HEK293 (cell line): ENCODE measurements at regions not wholly inside any gene's neighbourhood (a gene's known extent, or its start where the extent isn't known, plus 50 kb on each side); places are given as distances from the start of the nearest gene placed in this dataset.

Experiments used
- SP7 ChIP-seq: fragments of 450-650 bp; formaldehyde crosslinking; IDR thresholded peaks from 2 replicates; pipeline ENCODE4 v1.5.1; 2016; ENCODE audit warnings: missing biosample characterization, missing genetic modification characterization
- ZNF274 ChIP-seq, 2 experiments: fragments of 200-500 bp in 1 of 2; fragments of 450-650 bp in 1 of 2; sonication (Bioruptor generic) in 1 of 2; formaldehyde crosslinking in 1 of 2; IDR thresholded peaks; 2 replicates each; pipeline versions ENCODE4 v1.5.1 to v1.6.1; 2014 to 2016; ENCODE audit warnings: borderline replicate concordance in 1 of 2, inconsistent platforms in 1 of 2, low read length in 1 of 2, missing biosample characterization in 1 of 2, missing genetic modification characterization in 1 of 2
- ZNF501 ChIP-seq: fragments of 450-650 bp; formaldehyde crosslinking; IDR thresholded peaks from 2 replicates; pipeline ENCODE4 v1.5.1; 2016; ENCODE audit warnings: missing biosample characterization, missing genetic modification characterization
- ZNF510 ChIP-seq: fragments of 450-650 bp; formaldehyde crosslinking; IDR thresholded peaks from 2 replicates; pipeline ENCODE4 v1.5.1; 2018; ENCODE audit warnings: mild to moderate bottlenecking, missing genetic modification characterization, missing biosample characterization; ENCODE audit not compliant: insufficient replicate concordance
- ZNF530 ChIP-seq: fragments of 450-650 bp; formaldehyde crosslinking; IDR thresholded peaks from 2 replicates; pipeline ENCODE4 v1.5.1; 2016; ENCODE audit warnings: low read depth, missing biosample characterization, missing genetic modification characterization
- TF ChIP-seq, protein P1 (sequence below): fragments of 450-650 bp; formaldehyde crosslinking; IDR thresholded peaks from 2 replicates; pipeline ENCODE4 v1.5.1; 2016; ENCODE audit warnings: missing biosample characterization, missing genetic modification characterization
- TF ChIP-seq, protein P2 (sequence below): fragments of 450-650 bp; formaldehyde crosslinking; IDR thresholded peaks from 2 replicates; pipeline ENCODE4 v1.5.1; 2016; ENCODE audit warnings: missing biosample characterization, missing genetic modification characterization
- TF ChIP-seq, protein P3 (sequence below): fragments of 450-650 bp; formaldehyde crosslinking; IDR thresholded peaks from 2 replicates; pipeline ENCODE4 v1.5.0; 2017; ENCODE audit warnings: missing biosample characterization, missing genetic modification characterization, borderline replicate concordance

DNA sequence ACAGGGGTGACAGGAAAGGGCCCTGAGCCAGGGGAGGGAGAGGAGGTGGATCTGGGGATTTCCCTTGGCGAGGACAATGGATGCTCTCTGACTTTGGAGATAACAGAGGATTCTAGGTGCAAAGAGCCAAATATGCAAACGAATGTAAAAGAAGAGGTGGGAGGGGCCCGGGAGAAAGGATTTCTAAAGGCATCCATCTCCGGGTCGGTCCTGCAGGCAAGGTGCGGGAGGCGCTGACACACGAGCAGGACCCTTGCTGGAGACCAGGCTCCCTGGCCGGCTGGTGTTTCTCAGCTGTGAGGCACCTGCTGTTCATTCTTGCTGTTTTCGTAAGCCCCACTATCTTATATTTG lies 115.2 kb upstream of the TLE3 start:
- no peak for TF ChIP-seq ZNF274 (IDR thresholded peaks at IDR 0.05; ENCODE audit: low read length)
- no peak for TF ChIP-seq ZNF274 (tag by site-specific recombination; IDR thresholded peaks at IDR 0.05; ENCODE audit: borderline replicate concordance)
- TF ChIP-seq, protein P1, sequence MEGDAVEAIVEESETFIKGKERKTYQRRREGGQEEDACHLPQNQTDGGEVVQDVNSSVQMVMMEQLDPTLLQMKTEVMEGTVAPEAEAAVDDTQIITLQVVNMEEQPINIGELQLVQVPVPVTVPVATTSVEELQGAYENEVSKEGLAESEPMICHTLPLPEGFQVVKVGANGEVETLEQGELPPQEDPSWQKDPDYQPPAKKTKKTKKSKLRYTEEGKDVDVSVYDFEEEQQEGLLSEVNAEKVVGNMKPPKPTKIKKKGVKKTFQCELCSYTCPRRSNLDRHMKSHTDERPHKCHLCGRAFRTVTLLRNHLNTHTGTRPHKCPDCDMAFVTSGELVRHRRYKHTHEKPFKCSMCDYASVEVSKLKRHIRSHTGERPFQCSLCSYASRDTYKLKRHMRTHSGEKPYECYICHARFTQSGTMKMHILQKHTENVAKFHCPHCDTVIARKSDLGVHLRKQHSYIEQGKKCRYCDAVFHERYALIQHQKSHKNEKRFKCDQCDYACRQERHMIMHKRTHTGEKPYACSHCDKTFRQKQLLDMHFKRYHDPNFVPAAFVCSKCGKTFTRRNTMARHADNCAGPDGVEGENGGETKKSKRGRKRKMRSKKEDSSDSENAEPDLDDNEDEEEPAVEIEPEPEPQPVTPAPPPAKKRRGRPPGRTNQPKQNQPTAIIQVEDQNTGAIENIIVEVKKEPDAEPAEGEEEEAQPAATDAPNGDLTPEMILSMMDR (tag by site-specific recombination) = no peak
- TF ChIP-seq, protein P2, sequence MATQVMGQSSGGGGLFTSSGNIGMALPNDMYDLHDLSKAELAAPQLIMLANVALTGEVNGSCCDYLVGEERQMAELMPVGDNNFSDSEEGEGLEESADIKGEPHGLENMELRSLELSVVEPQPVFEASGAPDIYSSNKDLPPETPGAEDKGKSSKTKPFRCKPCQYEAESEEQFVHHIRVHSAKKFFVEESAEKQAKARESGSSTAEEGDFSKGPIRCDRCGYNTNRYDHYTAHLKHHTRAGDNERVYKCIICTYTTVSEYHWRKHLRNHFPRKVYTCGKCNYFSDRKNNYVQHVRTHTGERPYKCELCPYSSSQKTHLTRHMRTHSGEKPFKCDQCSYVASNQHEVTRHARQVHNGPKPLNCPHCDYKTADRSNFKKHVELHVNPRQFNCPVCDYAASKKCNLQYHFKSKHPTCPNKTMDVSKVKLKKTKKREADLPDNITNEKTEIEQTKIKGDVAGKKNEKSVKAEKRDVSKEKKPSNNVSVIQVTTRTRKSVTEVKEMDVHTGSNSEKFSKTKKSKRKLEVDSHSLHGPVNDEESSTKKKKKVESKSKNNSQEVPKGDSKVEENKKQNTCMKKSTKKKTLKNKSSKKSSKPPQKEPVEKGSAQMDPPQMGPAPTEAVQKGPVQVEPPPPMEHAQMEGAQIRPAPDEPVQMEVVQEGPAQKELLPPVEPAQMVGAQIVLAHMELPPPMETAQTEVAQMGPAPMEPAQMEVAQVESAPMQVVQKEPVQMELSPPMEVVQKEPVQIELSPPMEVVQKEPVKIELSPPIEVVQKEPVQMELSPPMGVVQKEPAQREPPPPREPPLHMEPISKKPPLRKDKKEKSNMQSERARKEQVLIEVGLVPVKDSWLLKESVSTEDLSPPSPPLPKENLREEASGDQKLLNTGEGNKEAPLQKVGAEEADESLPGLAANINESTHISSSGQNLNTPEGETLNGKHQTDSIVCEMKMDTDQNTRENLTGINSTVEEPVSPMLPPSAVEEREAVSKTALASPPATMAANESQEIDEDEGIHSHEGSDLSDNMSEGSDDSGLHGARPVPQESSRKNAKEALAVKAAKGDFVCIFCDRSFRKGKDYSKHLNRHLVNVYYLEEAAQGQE = no peak
- no peak for TF ChIP-seq ZNF510 (tag by site-specific recombination)
- TF ChIP-seq, protein P3, sequence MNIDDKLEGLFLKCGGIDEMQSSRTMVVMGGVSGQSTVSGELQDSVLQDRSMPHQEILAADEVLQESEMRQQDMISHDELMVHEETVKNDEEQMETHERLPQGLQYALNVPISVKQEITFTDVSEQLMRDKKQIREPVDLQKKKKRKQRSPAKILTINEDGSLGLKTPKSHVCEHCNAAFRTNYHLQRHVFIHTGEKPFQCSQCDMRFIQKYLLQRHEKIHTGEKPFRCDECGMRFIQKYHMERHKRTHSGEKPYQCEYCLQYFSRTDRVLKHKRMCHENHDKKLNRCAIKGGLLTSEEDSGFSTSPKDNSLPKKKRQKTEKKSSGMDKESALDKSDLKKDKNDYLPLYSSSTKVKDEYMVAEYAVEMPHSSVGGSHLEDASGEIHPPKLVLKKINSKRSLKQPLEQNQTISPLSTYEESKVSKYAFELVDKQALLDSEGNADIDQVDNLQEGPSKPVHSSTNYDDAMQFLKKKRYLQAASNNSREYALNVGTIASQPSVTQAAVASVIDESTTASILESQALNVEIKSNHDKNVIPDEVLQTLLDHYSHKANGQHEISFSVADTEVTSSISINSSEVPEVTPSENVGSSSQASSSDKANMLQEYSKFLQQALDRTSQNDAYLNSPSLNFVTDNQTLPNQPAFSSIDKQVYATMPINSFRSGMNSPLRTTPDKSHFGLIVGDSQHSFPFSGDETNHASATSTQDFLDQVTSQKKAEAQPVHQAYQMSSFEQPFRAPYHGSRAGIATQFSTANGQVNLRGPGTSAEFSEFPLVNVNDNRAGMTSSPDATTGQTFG (tag by site-specific recombination) = no peak
- TF ChIP-seq ZNF501 (tag by site-specific recombination) = no peak
- no peak for TF ChIP-seq SP7 (tag by site-specific recombination)
- TF ChIP-seq ZNF530 (tag by site-specific recombination) = no peak
